Endothelial cell of umbilical vein (primary cell): ENCODE measurements at regions not wholly inside any gene's neighbourhood (a gene's known extent, or its start where the extent isn't known, plus 50 kb on each side); places are given as distances from the start of the nearest gene placed in this dataset.

Experiments used
- BruUV-seq: library from RNA; stranded (reverse); fragments of 400-500 nt; replicated peaks from 2 replicates; lab custom pipeline; 2021; lab: Mats Ljungman, UMichigan
- CTCF ChIA-PET: fragments of 300-600, 350-600 bp; sonication (Branson Sonifier 250); formaldehyde crosslinking; loops from one replicate; lab custom pipeline; 2021; ENCODE audit warnings: antibody characterized with exemption, inconsistent platforms; lab: Charles Lee
- POLR2A ChIA-PET: fragments of 300-600, 350-600 bp; sonication (Branson Sonifier 250); formaldehyde crosslinking; loops from one replicate; lab custom pipeline; 2021; ENCODE audit warnings: antibody characterized with exemption, inconsistent platforms; lab: Charles Lee
- DNase-seq: peaks from one replicate; pipeline ENCODE4 v3.0.0-alpha.2; 2011; ENCODE audit warnings: low read depth, low spot score
- FAIRE-seq: peaks from 2 replicates; lab custom pipeline; 2011; peaks lifted over from hg19 to GRCh38; lab: Jason Lieb, UNC
- H2AFZ ChIP-seq: 2 replicates; pipeline ENCODE4 v1.6.0; 2012; ENCODE audit warnings: low read depth, low read length, control low read depth, inconsistent platforms
- H3K27ac ChIP-seq: 2 replicates; pipeline ENCODE4 v1.5.1; 2011; ENCODE audit warnings: low read depth, mild to moderate bottlenecking, control low read depth, low read length, moderate library complexity; ENCODE audit not compliant: insufficient read depth
- H3K27me3 ChIP-seq, 2 experiments: 2 replicates each; pipeline versions ENCODE4 v1.6.0 to v1.6.1; 2011; ENCODE audit warnings: low read length in 2 of 2, mixed read lengths in 1 of 2; ENCODE audit not compliant: control insufficient read depth in 2 of 2, insufficient read depth in 2 of 2
- H3K36me3 ChIP-seq, 2 experiments: 2 replicates in 1 of 2; 3 replicates in 1 of 2; pipeline ENCODE4 v1.5.1; 2011; ENCODE audit warnings: low read length in 2 of 2, mild to moderate bottlenecking in 1 of 2, moderate library complexity in 1 of 2; ENCODE audit not compliant: control insufficient read depth in 2 of 2, insufficient read depth in 2 of 2; ENCODE audit errors: extremely low read depth in 1 of 2
- H3K4me1 ChIP-seq: 3 replicates; pipeline ENCODE4 v1.5.1; 2011; ENCODE audit warnings: mild to moderate bottlenecking, low read length; ENCODE audit not compliant: control insufficient read depth, insufficient read depth; ENCODE audit errors: extremely low read depth
- H3K4me2 ChIP-seq: 2 replicates; pipeline ENCODE4 v1.6.1; 2011; ENCODE audit warnings: low read length, control low read depth, mixed read lengths; ENCODE audit not compliant: insufficient read depth
- H3K4me3 ChIP-seq, 3 experiments: fragments of 200-600 bp in 1 of 3; sonication (generic), shearing (Covaris generic) in 1 of 3; replicated peaks in 1 of 3; 2 replicates each; pipeline ENCODE4 v1.5.1; 2011 to 2016; ENCODE audit warnings: control low read depth in 3 of 3, low read length in 3 of 3, mild to moderate bottlenecking in 2 of 3, inconsistent platforms in 1 of 3, low read depth in 1 of 3, moderate library complexity in 1 of 3; ENCODE audit not compliant: insufficient read depth in 1 of 3
- H3K79me2 ChIP-seq: 2 replicates; pipeline ENCODE4 v1.6.0; 2012; ENCODE audit warnings: low read length, inconsistent platforms; ENCODE audit not compliant: control insufficient read depth, insufficient read depth
- H3K9ac ChIP-seq: replicated peaks from 2 replicates; pipeline ENCODE3; 2011; ENCODE audit warnings: low read length, control low read depth; ENCODE audit not compliant: insufficient read depth; ENCODE audit errors: extremely low read depth
- H3K9me1 ChIP-seq: replicated peaks from 3 replicates; pipeline ENCODE4 v1.6.0; 2011; ENCODE audit warnings: mild to moderate bottlenecking, low read length; ENCODE audit not compliant: control insufficient read depth, insufficient read depth; ENCODE audit errors: extremely low read depth
- H3K9me3 ChIP-seq: replicated peaks from 2 replicates; pipeline ENCODE4 v1.5.1; 2012; ENCODE audit warnings: low read length, inconsistent platforms; ENCODE audit not compliant: control insufficient read depth, insufficient read depth
- H4K20me1 ChIP-seq: replicated peaks from 2 replicates; pipeline ENCODE3; 2011; ENCODE audit warnings: mild to moderate bottlenecking, low read length; ENCODE audit not compliant: control insufficient read depth, insufficient read depth; ENCODE audit errors: extremely low read depth
- EZH2 ChIP-seq: IDR thresholded peaks from 2 replicates; pipeline ENCODE4 v1.6.1; 2012; ENCODE audit warnings: borderline replicate concordance, low read depth, mild to moderate bottlenecking, moderate library complexity, low read length, inconsistent platforms; ENCODE audit not compliant: severe bottlenecking
- FOS ChIP-seq: IDR thresholded peaks from 2 replicates; pipeline ENCODE4 v1.6.1; 2011; ENCODE audit warnings: mild to moderate bottlenecking, low read length, moderate library complexity, borderline replicate concordance; ENCODE audit not compliant: insufficient read depth
- GATA2 ChIP-seq: IDR thresholded peaks from 2 replicates; pipeline ENCODE4 v1.7.0; 2011; ENCODE audit warnings: low read depth, mild to moderate bottlenecking, moderate library complexity, mixed read lengths, low read length; ENCODE audit not compliant: insufficient read length, insufficient read depth
- JUN ChIP-seq: IDR thresholded peaks from 2 replicates; pipeline ENCODE4 v1.6.1; 2011; ENCODE audit warnings: borderline replicate concordance, low read depth; ENCODE audit not compliant: insufficient read length, insufficient read depth
- MYC ChIP-seq: IDR thresholded peaks from one replicate; pipeline ENCODE4 v1.6.1; 2011; ENCODE audit warnings: mild to moderate bottlenecking, low read depth, low read length
- POLR2A ChIP-seq: IDR thresholded peaks from 2 replicates; pipeline ENCODE4 v1.6.1; 2012; ENCODE audit warnings: low read depth, mild to moderate bottlenecking, control low read depth, low read length
- POLR2AphosphoS5 ChIP-seq: IDR thresholded peaks from 2 replicates; pipeline ENCODE4 v1.6.1; 2012; ENCODE audit warnings: low read depth, mild to moderate bottlenecking, control low read depth, low read length, moderate library complexity; ENCODE audit not compliant: insufficient read depth
- dilution Hi-C: fragments of 300-500 bp; cut with MboI; formaldehyde crosslinking; loops from one replicate; pipeline ENCODE4 v1.15.0; 2019; ENCODE audit warnings: low sequenced_read_pairs; ENCODE audit not compliant: extremely low pct_ligation_motif_present
- intact Hi-C: fragments of 100-400 bp; cut with micrococcal nuclease; formaldehyde crosslinking; loops from one replicate; pipeline ENCODE4 v1.10.0; 2022
- TF ChIP-seq, protein P1 (sequence below): IDR thresholded peaks from 2 replicates; pipeline ENCODE4 v1.6.1; 2011; ENCODE audit not compliant: insufficient read depth, insufficient read length
- TF ChIP-seq, protein P2 (sequence below), 2 donors: IDR thresholded peaks; 1 replicate in 1 of 2; 2 replicates in 1 of 2; pipeline ENCODE4 v1.5.1; 2011; ENCODE audit warnings: low read length in 2 of 2, mild to moderate bottlenecking in 2 of 2, moderate library complexity in 2 of 2, control low read depth in 1 of 2, inconsistent platforms in 1 of 2, low read depth in 1 of 2; ENCODE audit not compliant: insufficient read depth in 1 of 2; ENCODE audit errors: extremely low read depth in 1 of 2

DNA sequence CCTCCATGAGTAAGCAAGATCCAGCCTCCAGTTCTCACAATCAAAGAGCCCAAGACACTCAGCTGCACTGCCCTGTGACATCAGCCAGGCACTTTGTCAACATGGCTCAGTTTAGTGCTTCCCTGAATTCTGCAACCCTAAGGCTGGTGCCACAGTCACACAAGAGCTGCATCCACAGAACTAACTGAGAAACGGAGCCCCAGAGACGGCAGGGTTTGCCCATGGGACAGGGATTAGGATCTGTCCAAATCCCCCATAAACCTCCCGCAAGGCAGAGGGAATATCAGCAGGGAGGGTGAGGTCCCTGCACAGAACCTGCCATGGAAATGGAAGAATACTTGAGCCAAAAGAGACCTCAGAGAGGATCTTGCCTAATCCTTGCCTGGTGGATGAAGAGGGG lies 70.4 kb upstream of the UQCRFS1 start:
- ChIA-PET POLR2A (no interaction called here), CTCF (no interaction called here)
- intact Hi-C loops (no loop called here), dilution Hi-C loops (no loop called here)
- Histone ChIP-seq H3K79me2 (no peaks in the 10 kb centered on the region), H2AFZ (no peak overlapping the region), H3K9me1 (no peaks in the 10 kb centered on the region), H3K4me3 (no peak overlapping the region), H3K4me2 (no peak overlapping the region), H3K36me3 (no peaks in the 10 kb centered on the region), H3K9ac (no peak overlapping the region), H3K27me3 (no peaks in the 10 kb centered on the region), H4K20me1 (no peaks in the 10 kb centered on the region), H3K4me1 (no peaks in the 10 kb centered on the region), H3K27ac (no peak overlapping the region), H3K9me3 (peaks cover 8% of the 10 kb centered on the region)
- BruUV-seq = no TSS peak
- no peak for TF ChIP-seq POLR2A
- TF ChIP-seq JUN = no peak
- TF ChIP-seq, protein P1, sequence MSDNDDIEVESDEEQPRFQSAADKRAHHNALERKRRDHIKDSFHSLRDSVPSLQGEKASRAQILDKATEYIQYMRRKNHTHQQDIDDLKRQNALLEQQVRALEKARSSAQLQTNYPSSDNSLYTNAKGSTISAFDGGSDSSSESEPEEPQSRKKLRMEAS = no peak
- TF ChIP-seq FOS = no peak
- TF ChIP-seq, protein P2, sequence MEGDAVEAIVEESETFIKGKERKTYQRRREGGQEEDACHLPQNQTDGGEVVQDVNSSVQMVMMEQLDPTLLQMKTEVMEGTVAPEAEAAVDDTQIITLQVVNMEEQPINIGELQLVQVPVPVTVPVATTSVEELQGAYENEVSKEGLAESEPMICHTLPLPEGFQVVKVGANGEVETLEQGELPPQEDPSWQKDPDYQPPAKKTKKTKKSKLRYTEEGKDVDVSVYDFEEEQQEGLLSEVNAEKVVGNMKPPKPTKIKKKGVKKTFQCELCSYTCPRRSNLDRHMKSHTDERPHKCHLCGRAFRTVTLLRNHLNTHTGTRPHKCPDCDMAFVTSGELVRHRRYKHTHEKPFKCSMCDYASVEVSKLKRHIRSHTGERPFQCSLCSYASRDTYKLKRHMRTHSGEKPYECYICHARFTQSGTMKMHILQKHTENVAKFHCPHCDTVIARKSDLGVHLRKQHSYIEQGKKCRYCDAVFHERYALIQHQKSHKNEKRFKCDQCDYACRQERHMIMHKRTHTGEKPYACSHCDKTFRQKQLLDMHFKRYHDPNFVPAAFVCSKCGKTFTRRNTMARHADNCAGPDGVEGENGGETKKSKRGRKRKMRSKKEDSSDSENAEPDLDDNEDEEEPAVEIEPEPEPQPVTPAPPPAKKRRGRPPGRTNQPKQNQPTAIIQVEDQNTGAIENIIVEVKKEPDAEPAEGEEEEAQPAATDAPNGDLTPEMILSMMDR (IDR thresholded peaks at IDR 0.05; ENCODE audit: extremely low read depth in 1 of 2, insufficient read depth in 1 of 2, low read depth in 1 of 2, low read length in 2 of 2) = no peak
- no peak for TF ChIP-seq POLR2AphosphoS5
- no peak for TF ChIP-seq MYC
- TF ChIP-seq EZH2 = no peak
- TF ChIP-seq GATA2 = no peak
- no peak for DNase-seq
- FAIRE-seq = no peak
